Neural cell (in vitro differentiated cells): ENCODE measurements at regions not wholly inside any gene's neighbourhood (a gene's known extent, or its start where the extent isn't known, plus 50 kb on each side); places are given as distances from the start of the nearest gene placed in this dataset.

ENCODE experiments used
- H2AFZ ChIP-seq: fragments of 200-600, 300-800 bp; sonication (generic), shearing (Covaris generic); 2 replicates; pipeline ENCODE4 v1.6.0; 2014; ENCODE audit warnings: low read depth, mild to moderate bottlenecking, antibody characterized with exemption, low read length, moderate library complexity
- H3F3A ChIP-seq: fragments of 200-600 bp; shearing (Covaris generic); 2 replicates; pipeline ENCODE4 v1.6.1; 2016; ENCODE audit warnings: mild to moderate bottlenecking, moderate library complexity, mixed read lengths, antibody characterized with exemption, low read length; ENCODE audit not compliant: insufficient read depth, poor library complexity, severe bottlenecking
- H3K27ac ChIP-seq: fragments of 200-600, 300-800 bp; sonication (generic), shearing (Covaris generic); 2 replicates; pipeline ENCODE4 v1.5.1; 2014; ENCODE audit warnings: mild to moderate bottlenecking, low read length, moderate library complexity
- H3K27me3 ChIP-seq: fragments of 300-800, 200-600 bp; sonication (generic), shearing (Covaris generic); 2 replicates; pipeline ENCODE4 v1.6.0; 2014; ENCODE audit warnings: mild to moderate bottlenecking, low read depth, low read length, moderate library complexity; ENCODE audit not compliant: insufficient read depth
- H3K36me3 ChIP-seq: fragments of 300-800, 200-600 bp; sonication (generic), shearing (Covaris generic); 2 replicates; pipeline ENCODE4 v1.5.1; 2014; ENCODE audit warnings: mild to moderate bottlenecking, antibody characterized with exemption, low read length, moderate library complexity; ENCODE audit not compliant: insufficient read depth
- H3K4me2 ChIP-seq: fragments of 300-800, 200-600 bp; sonication (generic), shearing (Covaris generic); 2 replicates; pipeline ENCODE4 v1.6.0; 2014; ENCODE audit warnings: mild to moderate bottlenecking, low read length
- H3K4me3 ChIP-seq: fragments of 300-800, 200-600 bp; sonication (generic), shearing (Covaris generic); 2 replicates; pipeline ENCODE4 v1.5.1; 2014; ENCODE audit warnings: mild to moderate bottlenecking, low read length, moderate library complexity
- H3K79me2 ChIP-seq: fragments of 200-600 bp; shearing (Covaris generic); replicated peaks from 2 replicates; pipeline ENCODE4 v1.6.0; 2014; ENCODE audit warnings: mild to moderate bottlenecking, low read length, moderate library complexity; ENCODE audit not compliant: insufficient read depth
- H3K9ac ChIP-seq: fragments of 300-800, 200-600 bp; sonication (generic), shearing (Covaris generic); 2 replicates; pipeline ENCODE4 v1.6.1; 2016; ENCODE audit warnings: mild to moderate bottlenecking, low read length, mixed read lengths
- H3K9me2 ChIP-seq: fragments of 200-600 bp; shearing (Covaris generic); 2 replicates; pipeline ENCODE4 v1.6.1; 2016; ENCODE audit warnings: mild to moderate bottlenecking, low read length, mixed read lengths; ENCODE audit not compliant: insufficient read depth
- H3K9me3 ChIP-seq: fragments of 200-600, 300-800 bp; sonication (generic), shearing (Covaris generic); 2 replicates; pipeline ENCODE4 v1.6.1; 2016; ENCODE audit warnings: mild to moderate bottlenecking, mixed run types, low read length, moderate library complexity, mixed read lengths
- H4K20me1 ChIP-seq: fragments of 200-600 bp; shearing (Covaris generic); 2 replicates; pipeline ENCODE4 v1.6.1; 2016; ENCODE audit warnings: mild to moderate bottlenecking, mixed run types; ENCODE audit not compliant: insufficient read depth
- CTCF ChIP-seq: fragments of 450-650 bp; IDR thresholded peaks from 2 replicates; pipeline ENCODE4 v1.5.1; 2014; ENCODE audit warnings: antibody characterized with exemption, mild to moderate bottlenecking, moderate library complexity; ENCODE audit not compliant: poor library complexity, severe bottlenecking
- EP300 ChIP-seq: fragments of 450-650 bp; conservative IDR thresholded peaks from 2 replicates; pipeline ENCODE4 v1.6.1; 2014; ENCODE audit warnings: antibody characterized with exemption, mild to moderate bottlenecking, moderate library complexity; ENCODE audit not compliant: poor library complexity, severe bottlenecking
- EZH2 ChIP-seq: fragments of 200-600, 300-800 bp; shearing (Covaris generic), sonication (generic); IDR thresholded peaks from 2 replicates; pipeline ENCODE4 v1.6.1; 2014; ENCODE audit warnings: antibody characterized with exemption, low read length, borderline replicate concordance, mild to moderate bottlenecking; ENCODE audit not compliant: insufficient read depth, poor library complexity, severe bottlenecking
- MXI1 ChIP-seq: fragments of 450-650 bp; conservative IDR thresholded peaks from 2 replicates; pipeline ENCODE4 v1.6.1; 2014; ENCODE audit warnings: antibody characterized with exemption, mild to moderate bottlenecking; ENCODE audit not compliant: poor library complexity, severe bottlenecking
- POLR2AphosphoS5 ChIP-seq: IDR thresholded peaks from 2 replicates; pipeline ENCODE4 v1.6.1; 2012
- RAD21 ChIP-seq: fragments of 450-650 bp; conservative IDR thresholded peaks from 2 replicates; pipeline ENCODE4 v1.6.1; 2014; ENCODE audit warnings: antibody characterized with exemption, mild to moderate bottlenecking, moderate library complexity
- REST ChIP-seq: IDR thresholded peaks from 2 replicates; pipeline ENCODE4 v1.6.1; 2012; ENCODE audit warnings: borderline replicate concordance
- SMC3 ChIP-seq: fragments of 450-650 bp; conservative IDR thresholded peaks from 2 replicates; pipeline ENCODE4 v1.6.1; 2014; ENCODE audit warnings: antibody characterized with exemption, mild to moderate bottlenecking, moderate library complexity; ENCODE audit not compliant: poor library complexity
- TAF1 ChIP-seq: IDR thresholded peaks from 2 replicates; pipeline ENCODE4 v1.6.1; 2012; ENCODE audit warnings: low read depth

- Histone ChIP-seq H3K9me3 (no peaks in the 10 kb centered on the region), H3K27me3 (no peaks in the 10 kb centered on the region), H3F3A (no peaks in the 10 kb centered on the region), H2AFZ (no peak overlapping the region), H3K27ac (no peak overlapping the region), H4K20me1 (no peaks in the 10 kb centered on the region), H3K4me2 (no peak overlapping the region), H3K9me2 (no peaks in the 10 kb centered on the region), H3K9ac (no peak overlapping the region), H3K36me3 (no peaks in the 10 kb centered on the region), H3K79me2 (no peaks in the 10 kb centered on the region), H3K4me3 (no peak overlapping the region)
- TF ChIP-seq RAD21 (no peak), MXI1 (no peak), EP300 (no peak), TAF1 (no peak), CTCF (no peak), SMC3 (no peak), REST (no peak), POLR2AphosphoS5 (no peak)
Measured at GRCh38 chr13:50275392-50276063, 260.3 kb downstream of the KCNRG start.

- H3K9me3 ChIP-seq = no peaks in the 10 kb centered on the region
- H3F3A ChIP-seq = no peaks in the 10 kb centered on the region
- H2AFZ ChIP-seq = no peak overlapping the region
- no peaks in the 10 kb centered on the region for H3K36me3 ChIP-seq
- no peak overlapping the region for H3K4me3 ChIP-seq
- TF ChIP-seq CTCF = no peak
- TF ChIP-seq RAD21 = no peak
- TF ChIP-seq POLR2AphosphoS5 = no peak
- TF ChIP-seq TAF1 = no peak
- TF ChIP-seq EZH2 = no peak
- TF ChIP-seq EP300 = no peak
- H3K9me2 ChIP-seq = no peaks in the 10 kb centered on the region
- H3K27ac ChIP-seq = no peak overlapping the region
- no peaks in the 10 kb centered on the region for H3K79me2 ChIP-seq
- H3K4me2 ChIP-seq = no peak overlapping the region
- H3K9ac ChIP-seq = no peak overlapping the region
- no peaks in the 10 kb centered on the region for H3K27me3 ChIP-seq
- no peaks in the 10 kb centered on the region for H4K20me1 ChIP-seq
Measured at GRCh38 chr13:50276550-50276949, 261.3 kb downstream of the KCNRG start.
